ENCODE measurements at regions not wholly inside any gene's neighbourhood (a gene's known extent, or its start where the extent isn't known, plus 50 kb on each side); places are given as distances from the start of the nearest gene placed in this dataset.

- no peak for DNase-seq (ENCODE audit: low read depth)
- no peak for TF ChIP-seq CTCF (conservative IDR thresholded peaks at IDR 0.05; ENCODE audit: low read depth, low read length)
Measured at GRCh38 chr6:90778417-90779203, 191.7 kb upstream of the MAP3K7 start.

GRCh38 chr6:90770778-90771177 lies 183.9 kb upstream of the MAP3K7 start:
- H3K4me3 ChIP-seq (ENCODE audit: low read depth, low read length), result no peak overlapping the region
- no peak for TF ChIP-seq CTCF (conservative IDR thresholded peaks at IDR 0.05; ENCODE audit: low read depth, low read length)
- DNase-seq (ENCODE audit: low read depth), result no peak

More at GRCh38 chr6:90778417-90779203, 191.7 kb upstream of the MAP3K7 start:
- H3K4me3 ChIP-seq (ENCODE audit: low read depth, low read length), result no peak overlapping the region

- no peak for DNase-seq (ENCODE audit: low read depth)
- H3K4me3 ChIP-seq (ENCODE audit: low read depth, low read length), result no peak overlapping the region
- no peak for TF ChIP-seq CTCF (conservative IDR thresholded peaks at IDR 0.05; ENCODE audit: low read depth, low read length)
Measured at GRCh38 chr6:90765895-90766294, 179.0 kb upstream of the MAP3K7 start.

GRCh38 chr6:90765491-90765890 lies 178.6 kb upstream of the MAP3K7 start:
- H3K4me3 ChIP-seq (ENCODE audit: low read depth, low read length), result no peak overlapping the region
- DNase-seq (ENCODE audit: low read depth), result no peak
- no peak for TF ChIP-seq CTCF (conservative IDR thresholded peaks at IDR 0.05; ENCODE audit: low read depth, low read length)

GRCh38 chr6:90764001-90764400 lies 177.1 kb upstream of the MAP3K7 start:
- no peak overlapping the region for H3K4me3 ChIP-seq (ENCODE audit: low read depth, low read length)
- no peak for TF ChIP-seq CTCF (conservative IDR thresholded peaks at IDR 0.05; ENCODE audit: low read depth, low read length)
- DNase-seq (ENCODE audit: low read depth), result no peak

- no peak for DNase-seq (ENCODE audit: low read depth)
- TF ChIP-seq CTCF (conservative IDR thresholded peaks at IDR 0.05; ENCODE audit: low read depth, low read length), result no peak
Measured at GRCh38 chr6:90759664-90760063, 172.8 kb upstream of the MAP3K7 start.

GRCh38 chr6:90758741-90759140 lies 171.9 kb upstream of the MAP3K7 start:
- DNase-seq (ENCODE audit: low read depth), result no peak
- TF ChIP-seq CTCF (conservative IDR thresholded peaks at IDR 0.05; ENCODE audit: low read depth, low read length), result no peak
- no peak overlapping the region for H3K4me3 ChIP-seq (ENCODE audit: low read depth, low read length)

More at GRCh38 chr6:90759664-90760063, 172.8 kb upstream of the MAP3K7 start:
- no peak overlapping the region for H3K4me3 ChIP-seq (ENCODE audit: low read depth, low read length)

All from epithelial cell of proximal tubule (primary cell).